ENCODE measurements at regions not wholly inside any gene's neighbourhood (a gene's known extent, or its start where the extent isn't known, plus 50 kb on each side); places are given as distances from the start of the nearest gene placed in this dataset.
"Not testable (repeated sequence)": the region's sequence is repeated elsewhere in the genome, so short reads cannot be mapped to it uniquely, and the experiment has no call there.

GRCh38 chr2:179314729-179315128, 50.1 kb upstream of the SESTD1 start:
- TF ChIP-seq CTCF (IDR thresholded peaks at IDR 0.05; ENCODE audit: extremely low read depth in 1 of 2, insufficient read depth in 1 of 2, low read depth in 1 of 2, low read length in 2 of 2); POLR2AphosphoS5 (IDR thresholded peaks at IDR 0.05; ENCODE audit: insufficient read depth, low read depth, low read length); JUN (IDR thresholded peaks at IDR 0.05; ENCODE audit: borderline replicate concordance, insufficient read depth, insufficient read length, low read depth); POLR2A (IDR thresholded peaks at IDR 0.05; ENCODE audit: low read depth, low read length); EZH2 (IDR thresholded peaks at IDR 0.05; ENCODE audit: borderline replicate concordance, low read depth, low read length, severe bottlenecking); MYC (IDR thresholded peaks at IDR 0.05; ENCODE audit: low read depth, low read length): not testable (repeated sequence)
- TF ChIP-seq, protein P1, sequence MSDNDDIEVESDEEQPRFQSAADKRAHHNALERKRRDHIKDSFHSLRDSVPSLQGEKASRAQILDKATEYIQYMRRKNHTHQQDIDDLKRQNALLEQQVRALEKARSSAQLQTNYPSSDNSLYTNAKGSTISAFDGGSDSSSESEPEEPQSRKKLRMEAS (IDR thresholded peaks at IDR 0.05; ENCODE audit: insufficient read depth, insufficient read length) = not testable (repeated sequence)
